ENCODE measurements at regions not wholly inside any gene's neighbourhood (a gene's known extent, or its start where the extent isn't known, plus 50 kb on each side); places are given as distances from the start of the nearest gene placed in this dataset.
A peak's percentile ranks its signal among the peaks of the same experiment; 100 is the strongest.

- Mint-ChIP-seq H3K9me3 (peaks cover 0 to 1% of the 10 kb centered on the region in 2 donors), H3K27me3 (ENCODE audit: low read depth in 2 of 2) (peaks cover 26 to 42% of the 10 kb centered on the region in 2 donors), H3K4me3 (peak overlapping the region; percentile 41), H3K36me3 (no peaks in the 10 kb centered on the region), H3K27ac (no peak overlapping the region), H3K4me1 (peaks cover 14 to 16% of the 10 kb centered on the region in 2 donors)
- intact Hi-C loops (cut with micrococcal nuclease), result no loop called here
- H3K4me3 ChIP-seq (ENCODE audit: low read length), result no peak overlapping the region
- no peaks in the 10 kb centered on the region for H3K27me3 ChIP-seq (ENCODE audit: control insufficient read depth, insufficient read depth, low read length)
- no peaks in the 10 kb centered on the region for H3K4me1 ChIP-seq (ENCODE audit: control insufficient read depth, insufficient read depth, low read length)
- H3K27ac ChIP-seq (ENCODE audit: low read length), result no peak overlapping the region
- 6% methylated on average over 2 of the region's 2 CpGs for WGBS (ENCODE audit: insufficient coverage)
- H3K36me3 ChIP-seq (ENCODE audit: control insufficient read depth, insufficient read depth, low read length), result no peaks in the 10 kb centered on the region
- ATAC-seq (peak in 1 of 3 donors; percentile 45), DNase-seq (peak in 1 of 2 donors; percentile 11)
- no peaks in the 10 kb centered on the region for H3K9me3 ChIP-seq (ENCODE audit: control insufficient read depth, insufficient read depth, low read length)
- no peak for TF ChIP-seq CTCF (IDR thresholded peaks at IDR 0.05)
Measured at GRCh38 chr1:90340606-90341005, 345.7 kb downstream of the ZNF326 start.

GRCh38 chr1:90339811-90340210 lies 344.9 kb downstream of the ZNF326 start:
- H3K9me3 Mint-ChIP-seq, result no peaks in the 10 kb centered on the region
- WGBS (ENCODE audit: insufficient coverage), result 0% methylated on average over 2 of the region's 2 CpGs

GRCh38 chr1:90336552-90337324 lies 341.8 kb downstream of the ZNF326 start:
- no peak for TF ChIP-seq CTCF (IDR thresholded peaks at IDR 0.05)
- DNase-seq (no peak), ATAC-seq (no peak)
- no peaks in the 10 kb centered on the region for H3K36me3 ChIP-seq (ENCODE audit: control insufficient read depth, insufficient read depth, low read length)
- H3K27me3 Mint-ChIP-seq (ENCODE audit: low read depth in 2 of 2), result peaks cover 16 to 34% of the 10 kb centered on the region in 2 donors
- intact Hi-C loops (cut with micrococcal nuclease), result no loop called here
- no peaks in the 10 kb centered on the region for H3K27me3 ChIP-seq (ENCODE audit: control insufficient read depth, insufficient read depth, low read length)
- H3K27ac Mint-ChIP-seq, result no peak overlapping the region
- no peaks in the 10 kb centered on the region for H3K9me3 ChIP-seq (ENCODE audit: control insufficient read depth, insufficient read depth, low read length)
- peaks cover 2% of the 10 kb centered on the region for H3K4me1 ChIP-seq (ENCODE audit: control insufficient read depth, insufficient read depth, low read length)
- H3K4me1 Mint-ChIP-seq, result peaks cover 22 to 23% of the 10 kb centered on the region in 2 donors
- H3K4me3 ChIP-seq (ENCODE audit: low read length), result no peak overlapping the region
- no peak overlapping the region for H3K4me3 Mint-ChIP-seq
- WGBS (ENCODE audit: insufficient coverage), result 76% methylated on average over 5 of the region's 8 CpGs
- no peaks in the 10 kb centered on the region for H3K36me3 Mint-ChIP-seq
- H3K9me3 Mint-ChIP-seq, result no peaks in the 10 kb centered on the region
- H3K27ac ChIP-seq (ENCODE audit: low read length), result no peak overlapping the region

More at GRCh38 chr1:90339811-90340210, 344.9 kb downstream of the ZNF326 start:
- Mint-ChIP-seq H3K27me3 (ENCODE audit: low read depth in 2 of 2) (peaks cover 22 to 37% of the 10 kb centered on the region in 2 donors), H3K36me3 (no peaks in the 10 kb centered on the region), H3K4me3 (no peak overlapping the region), H3K27ac (no peak overlapping the region), H3K4me1 (peaks cover 14 to 16% of the 10 kb centered on the region in 2 donors)
- no peaks in the 10 kb centered on the region for H3K27me3 ChIP-seq (ENCODE audit: control insufficient read depth, insufficient read depth, low read length)
- H3K4me3 ChIP-seq (ENCODE audit: low read length), result no peak overlapping the region
- no peak for TF ChIP-seq CTCF (IDR thresholded peaks at IDR 0.05)
- H3K9me3 ChIP-seq (ENCODE audit: control insufficient read depth, insufficient read depth, low read length), result no peaks in the 10 kb centered on the region
- DNase-seq (no peak), ATAC-seq (no peak)
- H3K27ac ChIP-seq (ENCODE audit: low read length), result no peak overlapping the region
- H3K36me3 ChIP-seq (ENCODE audit: control insufficient read depth, insufficient read depth, low read length), result no peaks in the 10 kb centered on the region
- intact Hi-C loops (cut with micrococcal nuclease), result no loop called here
- H3K4me1 ChIP-seq (ENCODE audit: control insufficient read depth, insufficient read depth, low read length), result no peaks in the 10 kb centered on the region

GRCh38 chr1:90335558-90335957 lies 340.6 kb downstream of the ZNF326 start:
- DNase-seq (no peak), ATAC-seq (no peak)
- no peak for TF ChIP-seq CTCF (IDR thresholded peaks at IDR 0.05)
- Histone ChIP-seq H3K27ac (ENCODE audit: low read length) (no peak overlapping the region), H3K4me1 (ENCODE audit: control insufficient read depth, insufficient read depth, low read length) (peaks cover 2% of the 10 kb centered on the region), H3K9me3 (ENCODE audit: control insufficient read depth, insufficient read depth, low read length) (no peaks in the 10 kb centered on the region), H3K27me3 (ENCODE audit: control insufficient read depth, insufficient read depth, low read length) (no peaks in the 10 kb centered on the region), H3K4me3 (ENCODE audit: low read length) (no peak overlapping the region), H3K36me3 (ENCODE audit: control insufficient read depth, insufficient read depth, low read length) (no peaks in the 10 kb centered on the region)
- peaks cover 20 to 21% of the 10 kb centered on the region in 2 donors for H3K4me1 Mint-ChIP-seq
- H3K27me3 Mint-ChIP-seq (ENCODE audit: low read depth in 2 of 2), result peaks cover 18 to 45% of the 10 kb centered on the region in 2 donors
- intact Hi-C loops (cut with micrococcal nuclease), result no loop called here
- WGBS (ENCODE audit: insufficient coverage), result 96% methylated on average over 2 of the region's 3 CpGs
- H3K27ac Mint-ChIP-seq, result no peak overlapping the region
- H3K4me3 Mint-ChIP-seq, result no peak overlapping the region
- no peaks in the 10 kb centered on the region for H3K36me3 Mint-ChIP-seq
- no peaks in the 10 kb centered on the region for H3K9me3 Mint-ChIP-seq

Data from natural killer cell (primary cell).